Uterus (tissue), 2 donors: ENCODE measurements at regions not wholly inside any gene's neighbourhood (a gene's known extent, or its start where the extent isn't known, plus 50 kb on each side); places are given as distances from the start of the nearest gene placed in this dataset.

Experiments used
- POLR2A ChIP-seq, 2 donors: fragments of 450-650 bp; IDR thresholded peaks; one replicate each; pipeline ENCODE4 v1.6.1; 2016; ENCODE audit warnings: antibody characterized with exemption in 2 of 2, mild to moderate bottlenecking in 1 of 2, moderate library complexity in 1 of 2
- TF ChIP-seq, protein P1 (sequence below), 4 experiments: fragments of 200-600 bp in 2 of 4; fragments of 450-650 bp in 2 of 4; sonication (generic) in 2 of 4; IDR thresholded peaks; one replicate each; pipeline ENCODE4 v1.5.1; 2016 to 2019; ENCODE audit warnings: antibody characterized with exemption in 4 of 4, mild to moderate bottlenecking in 2 of 4, moderate library complexity in 1 of 4

DNA sequence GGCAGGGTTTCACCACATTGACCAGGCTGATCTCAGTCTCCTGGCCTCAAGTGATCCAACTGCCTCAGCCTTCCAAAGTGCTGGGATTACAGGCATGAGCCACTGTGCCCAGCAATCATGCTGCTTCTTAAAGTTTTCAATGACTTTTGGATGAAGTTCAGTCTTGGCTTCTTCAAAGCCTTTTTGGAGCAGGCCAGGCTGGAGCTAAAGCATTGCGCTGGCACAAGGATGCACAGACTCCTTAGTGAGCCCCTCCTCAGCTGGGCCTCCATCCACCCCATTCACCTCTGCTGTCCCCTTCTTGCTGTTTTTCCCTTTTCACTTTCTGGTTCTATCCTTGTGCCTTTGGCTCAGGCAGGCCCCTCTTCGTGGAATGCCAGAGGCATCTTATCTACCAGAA is 638.6 kb downstream of the TYW1 start:
- TF ChIP-seq, protein P1, sequence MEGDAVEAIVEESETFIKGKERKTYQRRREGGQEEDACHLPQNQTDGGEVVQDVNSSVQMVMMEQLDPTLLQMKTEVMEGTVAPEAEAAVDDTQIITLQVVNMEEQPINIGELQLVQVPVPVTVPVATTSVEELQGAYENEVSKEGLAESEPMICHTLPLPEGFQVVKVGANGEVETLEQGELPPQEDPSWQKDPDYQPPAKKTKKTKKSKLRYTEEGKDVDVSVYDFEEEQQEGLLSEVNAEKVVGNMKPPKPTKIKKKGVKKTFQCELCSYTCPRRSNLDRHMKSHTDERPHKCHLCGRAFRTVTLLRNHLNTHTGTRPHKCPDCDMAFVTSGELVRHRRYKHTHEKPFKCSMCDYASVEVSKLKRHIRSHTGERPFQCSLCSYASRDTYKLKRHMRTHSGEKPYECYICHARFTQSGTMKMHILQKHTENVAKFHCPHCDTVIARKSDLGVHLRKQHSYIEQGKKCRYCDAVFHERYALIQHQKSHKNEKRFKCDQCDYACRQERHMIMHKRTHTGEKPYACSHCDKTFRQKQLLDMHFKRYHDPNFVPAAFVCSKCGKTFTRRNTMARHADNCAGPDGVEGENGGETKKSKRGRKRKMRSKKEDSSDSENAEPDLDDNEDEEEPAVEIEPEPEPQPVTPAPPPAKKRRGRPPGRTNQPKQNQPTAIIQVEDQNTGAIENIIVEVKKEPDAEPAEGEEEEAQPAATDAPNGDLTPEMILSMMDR (IDR thresholded peaks at IDR 0.05), result no peak
- no peak for TF ChIP-seq POLR2A (IDR thresholded peaks at IDR 0.05)
